GM13976 (cell line): ENCODE measurements at regions not wholly inside any gene's neighbourhood (a gene's known extent, or its start where the extent isn't known, plus 50 kb on each side); places are given as distances from the start of the nearest gene placed in this dataset.
A peak's percentile ranks its signal among the peaks of the same experiment; 100 is the strongest.

Source experiments
- DNase-seq: peaks from one replicate; pipeline ENCODE4 v3.0.0; 2012; ENCODE audit warnings: low spot score
- in situ Hi-C: fragments of 300-500 bp; cut with MboI; formaldehyde crosslinking; loops from one replicate; pipeline ENCODE4 v1.12.0; 2022; ENCODE audit warnings: low sequenced_read_pairs, mixed read lengths, inconsistent platforms; ENCODE audit not compliant: unreplicated experiment
- TF ChIP-seq, protein P1 (sequence below): IDR thresholded peaks from 2 replicates; pipeline ENCODE4 v1.5.1; 2012; ENCODE audit warnings: borderline replicate concordance, mild to moderate bottlenecking; ENCODE audit not compliant: insufficient read depth; ENCODE audit errors: extremely low read depth, missing control alignments, control extremely low read depth

DNA sequence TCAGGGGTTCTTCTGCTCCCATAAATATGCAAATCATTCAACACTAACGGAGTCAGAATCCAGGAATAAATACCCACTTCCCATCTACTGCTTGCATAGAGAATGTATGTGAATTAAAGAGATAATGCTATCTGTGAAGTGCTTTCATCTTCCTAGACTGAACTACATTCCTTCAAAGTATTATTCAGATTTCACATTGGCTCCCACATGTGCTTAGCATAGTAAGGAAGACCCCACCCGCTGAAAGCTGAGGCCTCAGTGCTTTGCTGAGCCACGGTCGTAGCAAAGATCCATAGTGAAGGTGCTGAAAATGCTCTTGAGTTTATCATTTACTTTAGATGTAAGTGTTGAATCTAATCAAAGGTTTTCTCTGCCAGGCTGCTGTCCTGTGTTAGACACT is 97.0 kb upstream of the SPACA1 start:
- in situ Hi-C loops: no loop called here
- no peak for DNase-seq
- TF ChIP-seq, protein P1, sequence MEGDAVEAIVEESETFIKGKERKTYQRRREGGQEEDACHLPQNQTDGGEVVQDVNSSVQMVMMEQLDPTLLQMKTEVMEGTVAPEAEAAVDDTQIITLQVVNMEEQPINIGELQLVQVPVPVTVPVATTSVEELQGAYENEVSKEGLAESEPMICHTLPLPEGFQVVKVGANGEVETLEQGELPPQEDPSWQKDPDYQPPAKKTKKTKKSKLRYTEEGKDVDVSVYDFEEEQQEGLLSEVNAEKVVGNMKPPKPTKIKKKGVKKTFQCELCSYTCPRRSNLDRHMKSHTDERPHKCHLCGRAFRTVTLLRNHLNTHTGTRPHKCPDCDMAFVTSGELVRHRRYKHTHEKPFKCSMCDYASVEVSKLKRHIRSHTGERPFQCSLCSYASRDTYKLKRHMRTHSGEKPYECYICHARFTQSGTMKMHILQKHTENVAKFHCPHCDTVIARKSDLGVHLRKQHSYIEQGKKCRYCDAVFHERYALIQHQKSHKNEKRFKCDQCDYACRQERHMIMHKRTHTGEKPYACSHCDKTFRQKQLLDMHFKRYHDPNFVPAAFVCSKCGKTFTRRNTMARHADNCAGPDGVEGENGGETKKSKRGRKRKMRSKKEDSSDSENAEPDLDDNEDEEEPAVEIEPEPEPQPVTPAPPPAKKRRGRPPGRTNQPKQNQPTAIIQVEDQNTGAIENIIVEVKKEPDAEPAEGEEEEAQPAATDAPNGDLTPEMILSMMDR: no peak

DNA sequence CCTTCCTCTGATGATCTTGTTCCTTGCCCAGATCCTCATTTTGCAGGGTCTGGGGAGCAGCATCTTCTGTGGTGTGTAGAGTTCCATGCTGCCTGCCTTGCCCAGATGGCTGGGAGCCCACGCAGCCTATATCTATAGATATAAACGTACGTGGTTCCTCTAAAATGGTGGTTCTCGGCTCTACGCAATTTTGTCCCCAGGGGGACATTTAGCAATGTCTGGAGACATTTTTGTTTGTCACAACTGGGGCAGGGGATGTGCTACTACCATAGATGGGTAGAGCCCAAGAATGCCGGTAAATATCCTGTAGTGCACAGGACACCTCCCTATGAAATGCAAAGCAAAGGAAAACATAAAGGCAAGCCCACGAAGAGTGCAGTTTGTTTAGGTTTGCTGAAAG is 98.4 kb upstream of the SPACA1 start:
- TF ChIP-seq, protein P1: no peak
- DNase-seq: no peak
- in situ Hi-C loops: loop anchor here (25.0 kb wide), 2 partner anchors 538 to 838 kb away; no protein-coding TSS in a partner anchor

GRCh38 chr6:87946669-87947068 is 101.0 kb upstream of the SPACA1 start:
- TF ChIP-seq, protein P1: no peak
- no peak for DNase-seq
- in situ Hi-C loops: loop anchor here (25.0 kb wide), 2 partner anchors 541 to 841 kb away; no protein-coding TSS in a partner anchor

DNA sequence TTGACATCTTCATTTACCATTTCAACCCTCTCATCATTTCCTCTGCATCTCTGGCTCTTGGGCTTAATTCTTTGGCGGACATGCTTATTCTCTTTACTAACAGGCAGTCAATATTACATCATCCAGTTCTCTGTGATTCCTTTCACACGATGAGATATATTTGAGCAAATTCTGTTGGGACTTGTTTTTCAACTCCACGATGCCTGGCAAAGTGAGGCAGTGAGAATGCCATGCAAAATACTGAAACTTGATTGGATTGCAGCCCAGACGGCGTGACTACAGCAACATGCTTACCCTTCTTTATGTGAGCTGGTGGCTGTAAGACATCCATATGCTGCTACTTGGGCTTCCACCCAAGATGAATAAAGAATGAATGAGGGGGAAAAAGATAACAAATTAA is 101.7 kb upstream of the SPACA1 start:
- in situ Hi-C loops: loop anchor here (25.0 kb wide), 2 partner anchors 541 to 841 kb away; no protein-coding TSS in a partner anchor
- DNase-seq: no peak
- TF ChIP-seq, protein P1: no peak

GRCh38 chr6:87945181-87945580 is 102.5 kb upstream of the SPACA1 start:
- in situ Hi-C loops: loop anchor here (25.0 kb wide), 2 partner anchors 542 to 842 kb away; no protein-coding TSS in a partner anchor
- TF ChIP-seq, protein P1: no peak
- DNase-seq: no peak

GRCh38 chr6:87944541-87944954 is 103.1 kb upstream of the SPACA1 start:
- TF ChIP-seq, protein P1: no peak
- in situ Hi-C loops: loop anchor here (25.0 kb wide), 2 partner anchors 543 to 843 kb away; no protein-coding TSS in a partner anchor
- DNase-seq: peak; percentile 21

GRCh38 chr6:87943191-87943590 is 104.5 kb upstream of the SPACA1 start:
- TF ChIP-seq, protein P1: no peak
- in situ Hi-C loops: loop anchor here (25.0 kb wide), 2 partner anchors 544 to 844 kb away; no protein-coding TSS in a partner anchor
- no peak for DNase-seq
